ENCODE measurements at regions not wholly inside any gene's neighbourhood (a gene's known extent, or its start where the extent isn't known, plus 50 kb on each side); places are given as distances from the start of the nearest gene placed in this dataset.

GRCh38 chr17:45731459-45731858 is 52.7 kb upstream of the CRHR1 start:
- TF ChIP-seq POLR2A (IDR thresholded peaks at IDR 0.05) (no peak), CTCF (IDR thresholded peaks at IDR 0.05) (no peak)

Data from testis (tissue), 2 donors.